PC-3 (cell line): ENCODE measurements at regions not wholly inside any gene's neighbourhood (a gene's known extent, or its start where the extent isn't known, plus 50 kb on each side); places are given as distances from the start of the nearest gene placed in this dataset.

Source experiments
- ATAC-seq: fragments of 200-7000 bp; cut with Tn5 transposase; 2 replicates; pipeline ENCODE4 v1.9.1; 2020; ENCODE audit warnings: mild to moderate bottlenecking, moderate library complexity
- BruUV-seq: library from RNA; stranded (reverse); fragments of 400-500 nt; replicated peaks from 2 replicates; lab custom pipeline; 2021; lab: Mats Ljungman, UMichigan
- CTCF ChIA-PET: fragments of 300-600 bp; sonication (Branson Sonifier 250); formaldehyde crosslinking; loops from one replicate; lab custom pipeline; 2022; ENCODE audit warnings: antibody characterized with exemption; lab: Charles Lee
- POLR2A ChIA-PET: fragments of 300-600 bp; sonication (Branson Sonifier 250); formaldehyde crosslinking; loops from one replicate; lab custom pipeline; 2022; ENCODE audit warnings: antibody characterized with exemption; ENCODE audit not compliant: unreplicated experiment; lab: Charles Lee
- DNase-seq: peaks from one replicate; pipeline ENCODE4 v3.0.0-alpha.2; 2015
- H2AFZ ChIP-seq: fragments of 300-600 bp; sonication (generic); 2 replicates; pipeline ENCODE4 v1.6.0; 2016; ENCODE audit warnings: antibody characterized with exemption, low read length
- H3F3A ChIP-seq: fragments of 300-600 bp; sonication (generic); one replicate; pipeline ENCODE4 v1.6.0; 2017; ENCODE audit warnings: antibody characterized with exemption, low read length, control low read depth, mild to moderate bottlenecking; ENCODE audit not compliant: unreplicated experiment
- H3K27ac ChIP-seq: fragments of 300-600 bp; sonication (generic); 2 replicates; pipeline ENCODE4 v1.5.1; 2016; ENCODE audit warnings: mild to moderate bottlenecking, low read length
- H3K27me3 ChIP-seq: fragments of 300-600 bp; sonication (generic); 2 replicates; pipeline ENCODE4 v1.6.1; 2016; ENCODE audit warnings: low read length, mixed read lengths
- H3K36me3 ChIP-seq: fragments of 300-600 bp; sonication (generic); 2 replicates; pipeline ENCODE4 v1.6.1; 2016; ENCODE audit warnings: low read depth, mixed run types, low read length, mixed read lengths
- H3K4me1 ChIP-seq: fragments of 300-600 bp; sonication (generic); 2 replicates; pipeline ENCODE4 v1.5.1; 2016; ENCODE audit warnings: low read length; ENCODE audit not compliant: insufficient read depth
- H3K4me2 ChIP-seq: fragments of 300-600 bp; sonication (generic); 2 replicates; pipeline ENCODE4 v1.6.0; 2016; ENCODE audit warnings: low read length
- H3K4me3 ChIP-seq: fragments of 300-600 bp; sonication (generic); 2 replicates; pipeline ENCODE4 v1.5.1; 2016; ENCODE audit warnings: mild to moderate bottlenecking, low read length, mixed read lengths
- H3K79me2 ChIP-seq: fragments of 300-600 bp; sonication (generic); 2 replicates; pipeline ENCODE4 v1.6.1; 2017; ENCODE audit warnings: low read length, mixed read lengths
- H3K9ac ChIP-seq: fragments of 300-600 bp; sonication (generic); 2 replicates; pipeline ENCODE4 v1.6.0; 2016; ENCODE audit warnings: mild to moderate bottlenecking, low read length
- H3K9me2 ChIP-seq: fragments of 300-600 bp; sonication (generic); replicated peaks from 2 replicates; pipeline ENCODE4 v1.6.1; 2016; ENCODE audit warnings: mixed run types, low read length, mixed read lengths
- H3K9me3 ChIP-seq: fragments of 300-600 bp; sonication (generic); 2 replicates; pipeline ENCODE4 v1.6.1; 2016; ENCODE audit warnings: low read length, mixed read lengths
- H4K20me1 ChIP-seq: fragments of 300-600 bp; sonication (generic); 2 replicates; pipeline ENCODE4 v1.6.1; 2016; ENCODE audit warnings: low read length, mixed read lengths
- CTCF ChIP-seq: fragments of 300-600 bp; sonication (generic); conservative IDR thresholded peaks from 2 replicates; pipeline ENCODE4 v1.5.1; 2017; ENCODE audit warnings: antibody characterized with exemption, low read depth, mild to moderate bottlenecking, low read length
- EZH2 ChIP-seq: fragments of 300-600 bp; sonication (generic); IDR thresholded peaks from one replicate; pipeline ENCODE4 v1.6.1; 2017; ENCODE audit warnings: antibody characterized with exemption, mild to moderate bottlenecking, low read length; ENCODE audit not compliant: unreplicated experiment
- EZH2phosphoT487 ChIP-seq: fragments of 300-600 bp; sonication (generic); IDR thresholded peaks from 2 replicates; pipeline ENCODE4 v1.6.1; 2018; ENCODE audit warnings: mild to moderate bottlenecking, antibody characterized with exemption, low read length, borderline replicate concordance
- intact Hi-C: fragments of 100-400 bp; cut with micrococcal nuclease; formaldehyde crosslinking; loops from 2 replicates; pipeline ENCODE4 v1.9.0; 2023

- DNase-seq (no peak), ATAC-seq (no peak)
- no peaks in the 10 kb centered on the region for H3F3A ChIP-seq
- H3K27ac ChIP-seq, result no peak overlapping the region
- no peak overlapping the region for H3K4me3 ChIP-seq
- H2AFZ ChIP-seq, result no peak overlapping the region
- TF ChIP-seq EZH2 (no peak), EZH2phosphoT487 (no peak), CTCF (no peak)
- CTCF ChIA-PET, result interaction anchor here (0.6 to 0.7 kb wide), 3 partner anchors 21 to 265 kb away, joined by 3 to 5 read pairs (median 3); no protein-coding TSS in a partner anchor
- H3K36me3 ChIP-seq, result no peaks in the 10 kb centered on the region
- no peaks in the 10 kb centered on the region for H3K27me3 ChIP-seq
- H3K9me3 ChIP-seq, result no peaks in the 10 kb centered on the region
- H3K9me2 ChIP-seq, result no peaks in the 10 kb centered on the region
- no peaks in the 10 kb centered on the region for H4K20me1 ChIP-seq
- no peak overlapping the region for H3K9ac ChIP-seq
- H3K79me2 ChIP-seq, result no peaks in the 10 kb centered on the region
- POLR2A ChIA-PET, result no interaction called here
- no TSS peak for BruUV-seq
- H3K4me1 ChIP-seq, result peaks cover 23% of the 10 kb centered on the region
- intact Hi-C loops, result loop anchor here (10.0 kb wide), 1 partner anchor 606 kb away; no protein-coding TSS in a partner anchor
- no peak overlapping the region for H3K4me2 ChIP-seq
Measured at GRCh38 chr7:142608630-142609428, 140.4 kb upstream of the PRSS1 start.

- DNase-seq, result peak; percentile 43
- Histone ChIP-seq H3K79me2 (no peaks in the 10 kb centered on the region), H3K36me3 (no peaks in the 10 kb centered on the region), H3K4me1 (peaks cover 11% of the 10 kb centered on the region), H3K9me3 (no peaks in the 10 kb centered on the region), H3K27ac (no peak overlapping the region), H3K4me2 (no peak overlapping the region), H3K9me2 (no peaks in the 10 kb centered on the region), H4K20me1 (no peaks in the 10 kb centered on the region), H3F3A (no peaks in the 10 kb centered on the region), H3K4me3 (no peak overlapping the region), H3K9ac (no peak overlapping the region), H3K27me3 (no peaks in the 10 kb centered on the region), H2AFZ (no peak overlapping the region)
- peak; percentile 23; the same call in 1 of the 2 replicates for ATAC-seq
- ChIA-PET POLR2A (no interaction called here), CTCF (interaction anchor here (0.6 to 1.0 kb wide), 4 partner anchors 20 to 176 kb away, joined by 3 to 9 read pairs (median 5); no protein-coding TSS in a partner anchor)
- TF ChIP-seq EZH2phosphoT487 (no peak), CTCF (no peak), EZH2 (no peak)
- no TSS peak for BruUV-seq
- intact Hi-C loops, result loop anchor here (10.0 kb wide), 1 partner anchor 607 kb away; no protein-coding TSS in a partner anchor
Measured at GRCh38 chr7:142607351-142607750, 141.9 kb upstream of the PRSS1 start.
